Gastroesophageal sphincter (tissue), 4 donors: ENCODE measurements at regions not wholly inside any gene's neighbourhood (a gene's known extent, or its start where the extent isn't known, plus 50 kb on each side); places are given as distances from the start of the nearest gene placed in this dataset.

Experiments used
- ATAC-seq: fragments of 150-250 bp; one replicate; pipeline ENCODE4 v1.9.1; 2016; ENCODE audit warnings: mild to moderate bottlenecking, moderate library complexity
- H3K27ac ChIP-seq, 4 donors: fragments of 200-600 bp; sonication (generic) in 3 of 4; 1 replicate in 3 of 4; 2 replicates in 1 of 4; pipeline ENCODE4 v1.5.1; 2016 to 2019
- H3K27me3 ChIP-seq: fragments of 200-600 bp; sonication (generic); one replicate; pipeline ENCODE4 v1.5.1; 2019
- H3K36me3 ChIP-seq, 2 donors: fragments of 200-600 bp; sonication (generic); one replicate each; pipeline ENCODE4 v1.5.1; 2019; ENCODE audit warnings: control low read depth in 1 of 2
- H3K4me1 ChIP-seq, 3 donors: fragments of 200-600 bp; sonication (generic); 1 replicate in 2 of 3; 2 replicates in 1 of 3; pipeline ENCODE4 v1.5.1; 2016 to 2019; ENCODE audit warnings: control low read depth in 2 of 3
- H3K4me3 ChIP-seq, 2 donors: fragments of 200-600 bp; sonication (generic); one replicate each; pipeline ENCODE4 v1.5.1; 2019; ENCODE audit warnings: mild to moderate bottlenecking in 1 of 2, moderate library complexity in 1 of 2
- H3K9me3 ChIP-seq, 3 donors: fragments of 200-600 bp; sonication (generic); one replicate each; pipeline ENCODE4 v1.5.1; 2017 to 2019; ENCODE audit warnings: control low read depth in 2 of 3
- EP300 ChIP-seq: sonication (generic); formaldehyde crosslinking; IDR thresholded peaks from one replicate; pipeline ENCODE4 v1.6.1; 2017; ENCODE audit warnings: antibody characterized with exemption, mild to moderate bottlenecking
- POLR2A ChIP-seq, 2 donors: fragments of 450-650 bp; IDR thresholded peaks; one replicate each; pipeline ENCODE4 v1.6.1; 2017; ENCODE audit warnings: antibody characterized with exemption in 2 of 2, mild to moderate bottlenecking in 2 of 2, moderate library complexity in 1 of 2
- POLR2AphosphoS5 ChIP-seq: sonication (generic); formaldehyde crosslinking; IDR thresholded peaks from one replicate; pipeline ENCODE4 v1.6.1; 2017; ENCODE audit warnings: antibody characterized with exemption
- WGBS, 2 donors: methylation state at CpG; one replicate each; pipeline ENCODE4 v1.1.5; 2018; ENCODE audit warnings: low coverage in 1 of 2; 5-methylcytosine and 5-hydroxymethylcytosine counted together
- TF ChIP-seq, protein P1 (sequence below), 4 experiments: fragments of 200-600 bp in 2 of 4; fragments of 450-650 bp in 2 of 4; sonication (generic) in 1 of 4; IDR thresholded peaks; one replicate each; pipeline ENCODE4 v1.5.1; 2017 to 2019; ENCODE audit warnings: antibody characterized with exemption in 4 of 4, mild to moderate bottlenecking in 2 of 4, moderate library complexity in 2 of 4

DNA sequence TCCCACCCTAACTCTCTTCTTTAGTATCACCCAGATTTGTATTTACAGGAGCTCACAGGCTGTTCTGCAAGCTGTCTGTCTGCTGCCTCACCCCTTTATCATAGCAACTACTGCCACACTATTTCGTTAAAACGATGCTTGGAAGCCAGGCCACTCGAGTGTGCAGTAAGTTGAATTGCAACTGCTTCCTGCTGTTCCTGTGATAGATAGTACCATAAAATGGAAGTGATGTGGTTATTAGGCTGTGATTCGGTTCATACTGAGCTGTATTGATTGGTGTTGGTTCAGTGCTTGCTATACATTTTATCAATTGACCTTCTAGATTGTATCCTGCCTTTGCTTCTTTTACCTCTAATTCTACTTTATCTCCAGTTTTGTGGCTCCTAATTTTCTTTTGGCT, 325.4 kb downstream of the RNF144B start:
- Histone ChIP-seq H3K9me3 (no peaks in the 10 kb centered on the region), H3K27me3 (no peaks in the 10 kb centered on the region), H3K4me3 (no peak overlapping the region), H3K27ac (no peak overlapping the region), H3K36me3 (no peaks in the 10 kb centered on the region), H3K4me1 (no peaks in the 10 kb centered on the region)
- 62 to 81% methylated on average over 3 to 4 of the region's 4 CpGs for WGBS, 2 donors
- TF ChIP-seq, protein P1, sequence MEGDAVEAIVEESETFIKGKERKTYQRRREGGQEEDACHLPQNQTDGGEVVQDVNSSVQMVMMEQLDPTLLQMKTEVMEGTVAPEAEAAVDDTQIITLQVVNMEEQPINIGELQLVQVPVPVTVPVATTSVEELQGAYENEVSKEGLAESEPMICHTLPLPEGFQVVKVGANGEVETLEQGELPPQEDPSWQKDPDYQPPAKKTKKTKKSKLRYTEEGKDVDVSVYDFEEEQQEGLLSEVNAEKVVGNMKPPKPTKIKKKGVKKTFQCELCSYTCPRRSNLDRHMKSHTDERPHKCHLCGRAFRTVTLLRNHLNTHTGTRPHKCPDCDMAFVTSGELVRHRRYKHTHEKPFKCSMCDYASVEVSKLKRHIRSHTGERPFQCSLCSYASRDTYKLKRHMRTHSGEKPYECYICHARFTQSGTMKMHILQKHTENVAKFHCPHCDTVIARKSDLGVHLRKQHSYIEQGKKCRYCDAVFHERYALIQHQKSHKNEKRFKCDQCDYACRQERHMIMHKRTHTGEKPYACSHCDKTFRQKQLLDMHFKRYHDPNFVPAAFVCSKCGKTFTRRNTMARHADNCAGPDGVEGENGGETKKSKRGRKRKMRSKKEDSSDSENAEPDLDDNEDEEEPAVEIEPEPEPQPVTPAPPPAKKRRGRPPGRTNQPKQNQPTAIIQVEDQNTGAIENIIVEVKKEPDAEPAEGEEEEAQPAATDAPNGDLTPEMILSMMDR (IDR thresholded peaks at IDR 0.05), result no peak
- TF ChIP-seq EP300 (no peak), POLR2AphosphoS5 (no peak), POLR2A (IDR thresholded peaks at IDR 0.05) (no peak)
- ATAC-seq, result no peak

DNA sequence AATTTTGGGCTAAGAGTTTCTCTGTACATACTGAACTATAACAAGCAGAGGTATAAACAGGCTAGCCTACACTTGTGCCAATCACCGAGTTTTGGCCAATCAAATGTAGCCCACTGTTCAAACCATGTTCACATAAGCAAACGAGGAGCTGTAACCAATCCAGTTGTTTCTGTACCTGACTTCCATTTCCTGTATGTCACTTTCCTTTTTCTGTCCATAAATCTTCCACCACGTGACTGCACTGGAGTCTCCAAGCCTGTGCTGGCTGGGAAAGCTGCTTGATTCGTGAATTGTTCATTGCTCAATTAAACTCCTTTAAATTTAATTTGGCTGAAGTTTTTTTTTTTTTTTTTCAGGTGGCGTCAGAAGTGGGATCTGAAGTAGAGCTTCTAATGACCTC, 332.9 kb downstream of the RNF144B start:
- H3K4me3 ChIP-seq, result no peak overlapping the region
- no peaks in the 10 kb centered on the region for H3K9me3 ChIP-seq
- H3K36me3 ChIP-seq, result no peaks in the 10 kb centered on the region
- no peaks in the 10 kb centered on the region for H3K27me3 ChIP-seq
- no peaks in the 10 kb centered on the region for H3K4me1 ChIP-seq
- no peak overlapping the region for H3K27ac ChIP-seq
- no peak for ATAC-seq
- TF ChIP-seq, protein P1 (IDR thresholded peaks at IDR 0.05), result no peak
- TF ChIP-seq POLR2A (IDR thresholded peaks at IDR 0.05) (no peak), POLR2AphosphoS5 (no peak), EP300 (no peak)
- 63 to 66% methylated on average over 4 to 5 of the region's 5 CpGs for WGBS, 2 donors

DNA sequence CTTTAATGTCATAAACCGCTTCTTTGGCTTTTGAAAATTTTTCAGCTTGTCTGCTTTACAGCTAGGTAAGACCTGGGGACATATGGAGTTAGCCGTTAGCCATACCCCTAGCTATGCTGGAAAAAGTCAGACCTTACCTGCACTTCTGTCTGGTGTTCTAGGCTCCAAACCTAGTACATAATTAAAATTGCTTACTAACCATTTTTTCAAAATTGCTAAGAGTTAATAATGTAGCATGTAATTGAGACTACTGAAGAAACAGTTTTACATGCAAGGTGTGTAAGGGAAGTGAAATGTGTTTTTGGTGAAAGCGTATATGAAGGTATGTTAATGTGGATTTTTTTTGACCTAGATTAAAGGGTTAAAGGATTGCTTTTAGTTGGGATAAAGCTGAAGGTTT, 336.9 kb downstream of the RNF144B start:
- Histone ChIP-seq H3K36me3 (no peaks in the 10 kb centered on the region), H3K27me3 (no peaks in the 10 kb centered on the region), H3K4me3 (no peak overlapping the region), H3K4me1 (no peaks in the 10 kb centered on the region), H3K9me3 (no peaks in the 10 kb centered on the region), H3K27ac (no peak overlapping the region)
- WGBS, 2 donors, result 91 to 96% methylated on average over 3 of the region's 3 CpGs
- TF ChIP-seq EP300 (no peak), POLR2A (IDR thresholded peaks at IDR 0.05) (no peak), POLR2AphosphoS5 (no peak)
- TF ChIP-seq, protein P1 (IDR thresholded peaks at IDR 0.05), result no peak
- no peak for ATAC-seq

- Histone ChIP-seq H3K27ac (no peak overlapping the region), H3K36me3 (no peaks in the 10 kb centered on the region), H3K4me3 (no peak overlapping the region), H3K9me3 (no peaks in the 10 kb centered on the region), H3K27me3 (no peaks in the 10 kb centered on the region), H3K4me1 (no peaks in the 10 kb centered on the region)
- no peak for ATAC-seq
- TF ChIP-seq POLR2A (IDR thresholded peaks at IDR 0.05), result no peak
- no peak for TF ChIP-seq POLR2AphosphoS5
- TF ChIP-seq, protein P1 (IDR thresholded peaks at IDR 0.05), result no peak
- no peak for TF ChIP-seq EP300
- 77% methylated on average over 2 of the region's 2 CpGs; no CpG with 5 or more reads in 1 of the 2 donors for WGBS, 2 donors
Observed at GRCh38 chr6:18725449-18725848, 338.3 kb downstream of the RNF144B start.

- Histone ChIP-seq H3K27me3 (no peaks in the 10 kb centered on the region), H3K4me1 (no peaks in the 10 kb centered on the region), H3K36me3 (no peaks in the 10 kb centered on the region), H3K9me3 (peaks cover 0 to 15% (median 0%) of the 10 kb centered on the region in 3 donors), H3K27ac (no peak overlapping the region), H3K4me3 (no peak overlapping the region)
- no peak for ATAC-seq
- WGBS, 2 donors, result 93 to 100% methylated on average over 1 of the region's 1 CpG
- TF ChIP-seq POLR2A (IDR thresholded peaks at IDR 0.05), result no peak
Observed at GRCh38 chr6:18733921-18734550, 346.9 kb downstream of the RNF144B start.
